ENCODE measurements at regions not wholly inside any gene's neighbourhood (a gene's known extent, or its start where the extent isn't known, plus 50 kb on each side); places are given as distances from the start of the nearest gene placed in this dataset.

- Histone ChIP-seq H3K4me3 (no peak overlapping the region), H3K27ac (no peak overlapping the region)
These were observed 197.6 kb downstream of the SLC4A3 start for GRCh38 chr2:219824996-219825395.

- no peak overlapping the region for H3K27ac ChIP-seq
- no peak overlapping the region for H3K4me3 ChIP-seq
These were observed 200.7 kb downstream of the SLC4A3 start for GRCh38 chr2:219828127-219828526.

- Histone ChIP-seq H3K4me3 (no peak overlapping the region), H3K27ac (no peak overlapping the region)
These were observed 202.4 kb downstream of the SLC4A3 start for GRCh38 chr2:219829667-219830352.

GRCh38 chr2:219830353-219830738 is 202.9 kb downstream of the SLC4A3 start:
- no peak overlapping the region for H3K27ac ChIP-seq

GRCh38 chr2:219831957-219832356 is 204.5 kb downstream of the SLC4A3 start:
- H3K27ac ChIP-seq: no peak overlapping the region
- no peak overlapping the region for H3K4me3 ChIP-seq

More at GRCh38 chr2:219830353-219830738, 202.9 kb downstream of the SLC4A3 start:
- no peak overlapping the region for H3K4me3 ChIP-seq

- Histone ChIP-seq H3K27ac (no peak overlapping the region), H3K4me3 (no peak overlapping the region)
These were observed 205.5 kb downstream of the SLC4A3 start for GRCh38 chr2:219832904-219833303.

- Histone ChIP-seq H3K4me3 (no peak overlapping the region), H3K27ac (no peak overlapping the region)
These were observed 208.1 kb downstream of the SLC4A3 start for GRCh38 chr2:219835493-219835892.

GRCh38 chr2:219836647-219837177 is 209.3 kb downstream of the SLC4A3 start:
- Histone ChIP-seq H3K4me3 (no peak overlapping the region), H3K27ac (no peak overlapping the region)

GRCh38 chr2:219844401-219845091 is 217.1 kb downstream of the SLC4A3 start:
- H3K4me3 ChIP-seq: no peak overlapping the region
- no peak overlapping the region for H3K27ac ChIP-seq

- Histone ChIP-seq H3K4me3 (no peak overlapping the region), H3K27ac (no peak overlapping the region)
These were observed 221.5 kb downstream of the SLC4A3 start for GRCh38 chr2:219848882-219849281.

GRCh38 chr2:219851169-219851568 is 223.7 kb downstream of the SLC4A3 start:
- H3K4me3 ChIP-seq: no peak overlapping the region
- no peak overlapping the region for H3K27ac ChIP-seq

GRCh38 chr2:219851801-219852481 is 224.5 kb downstream of the SLC4A3 start:
- Histone ChIP-seq H3K27ac (no peak overlapping the region), H3K4me3 (peak overlapping the region in 3 of 7 experiments; percentile 4 to 9 (median 4))

GRCh38 chr2:219852626-219853025 is 225.2 kb downstream of the SLC4A3 start:
- no peak overlapping the region for H3K27ac ChIP-seq
- no peak overlapping the region for H3K4me3 ChIP-seq

- Histone ChIP-seq H3K4me3 (no peak overlapping the region), H3K27ac (no peak overlapping the region)
These were observed 229.2 kb downstream of the SLC4A3 start for GRCh38 chr2:219856602-219857001.

- H3K4me3 ChIP-seq: no peak overlapping the region
These were observed 230.3 kb downstream of the SLC4A3 start for GRCh38 chr2:219857751-219858150.

GRCh38 chr2:219861307-219861706 is 233.9 kb downstream of the SLC4A3 start:
- no peak overlapping the region for H3K27ac ChIP-seq

More at GRCh38 chr2:219857751-219858150, 230.3 kb downstream of the SLC4A3 start:
- no peak overlapping the region for H3K27ac ChIP-seq

GRCh38 chr2:219864154-219864553 is 236.7 kb downstream of the SLC4A3 start:
- H3K27ac ChIP-seq: no peak overlapping the region
- no peak overlapping the region for H3K4me3 ChIP-seq

More at GRCh38 chr2:219861307-219861706, 233.9 kb downstream of the SLC4A3 start:
- no peak overlapping the region for H3K4me3 ChIP-seq

- Histone ChIP-seq H3K27ac (no peak overlapping the region), H3K4me3 (no peak overlapping the region)
These were observed 241.2 kb downstream of the SLC4A3 start for GRCh38 chr2:219868635-219869034.

- no peak overlapping the region for H3K4me3 ChIP-seq
These were observed 242.6 kb downstream of the SLC4A3 start for GRCh38 chr2:219870041-219870440.

GRCh38 chr2:219871351-219871750 is 243.9 kb downstream of the SLC4A3 start:
- H3K4me3 ChIP-seq: no peak overlapping the region

More at GRCh38 chr2:219870041-219870440, 242.6 kb downstream of the SLC4A3 start:
- H3K27ac ChIP-seq: no peak overlapping the region

More at GRCh38 chr2:219871351-219871750, 243.9 kb downstream of the SLC4A3 start:
- H3K27ac ChIP-seq: no peak overlapping the region
